ENCODE measurements at regions not wholly inside any gene's neighbourhood (a gene's known extent, or its start where the extent isn't known, plus 50 kb on each side); places are given as distances from the start of the nearest gene placed in this dataset.

DNA sequence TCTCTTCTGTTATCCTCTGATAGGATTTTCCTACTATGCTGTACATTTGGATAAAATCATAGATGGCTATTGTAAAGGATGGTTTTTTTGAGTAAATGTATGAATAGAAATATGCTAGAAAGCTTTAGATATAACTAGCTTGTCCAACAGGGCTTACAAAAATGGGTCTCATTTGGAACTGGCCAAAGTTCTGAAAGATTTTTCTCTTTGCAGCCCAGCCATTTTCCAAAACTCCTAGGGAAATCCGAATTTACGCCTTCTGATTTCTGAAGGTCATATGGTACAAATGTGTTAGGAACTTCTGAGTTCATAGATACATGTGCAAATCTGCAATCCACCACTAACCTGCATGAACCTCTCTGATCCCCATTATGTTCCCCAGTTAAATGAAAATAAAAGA, 603.9 kb upstream of the C9orf72 start:
- TF ChIP-seq, protein P1, sequence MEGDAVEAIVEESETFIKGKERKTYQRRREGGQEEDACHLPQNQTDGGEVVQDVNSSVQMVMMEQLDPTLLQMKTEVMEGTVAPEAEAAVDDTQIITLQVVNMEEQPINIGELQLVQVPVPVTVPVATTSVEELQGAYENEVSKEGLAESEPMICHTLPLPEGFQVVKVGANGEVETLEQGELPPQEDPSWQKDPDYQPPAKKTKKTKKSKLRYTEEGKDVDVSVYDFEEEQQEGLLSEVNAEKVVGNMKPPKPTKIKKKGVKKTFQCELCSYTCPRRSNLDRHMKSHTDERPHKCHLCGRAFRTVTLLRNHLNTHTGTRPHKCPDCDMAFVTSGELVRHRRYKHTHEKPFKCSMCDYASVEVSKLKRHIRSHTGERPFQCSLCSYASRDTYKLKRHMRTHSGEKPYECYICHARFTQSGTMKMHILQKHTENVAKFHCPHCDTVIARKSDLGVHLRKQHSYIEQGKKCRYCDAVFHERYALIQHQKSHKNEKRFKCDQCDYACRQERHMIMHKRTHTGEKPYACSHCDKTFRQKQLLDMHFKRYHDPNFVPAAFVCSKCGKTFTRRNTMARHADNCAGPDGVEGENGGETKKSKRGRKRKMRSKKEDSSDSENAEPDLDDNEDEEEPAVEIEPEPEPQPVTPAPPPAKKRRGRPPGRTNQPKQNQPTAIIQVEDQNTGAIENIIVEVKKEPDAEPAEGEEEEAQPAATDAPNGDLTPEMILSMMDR (IDR thresholded peaks at IDR 0.05) = no peak
- no peak for TF ChIP-seq EZH2 (IDR thresholded peaks at IDR 0.05)

Measured in neural progenitor cell (in vitro differentiated cells).